Activated CD4-positive, alpha-beta T cell treated with anti-CD3 and anti-CD28 coated beads, Interleukin-2, amount 10 ng/mL, durations not matched to agents 7 days and 5 days (primary cell): ENCODE measurements at regions not wholly inside any gene's neighbourhood (a gene's known extent, or its start where the extent isn't known, plus 50 kb on each side); places are given as distances from the start of the nearest gene placed in this dataset.

Experiments used
- CTCF ChIA-PET: fragments of 350-600 bp; sonication (Branson Sonifier 250); formaldehyde crosslinking; loops from one replicate; lab custom pipeline; 2021; ENCODE audit warnings: antibody characterized with exemption; lab: Charles Lee
- POLR2A ChIA-PET: fragments of 350-600 bp; sonication (Branson Sonifier 250); formaldehyde crosslinking; loops from one replicate; lab custom pipeline; 2021; ENCODE audit warnings: antibody characterized with exemption; lab: Charles Lee
- DNase-seq: peaks from one replicate; pipeline ENCODE4 v3.0.0-alpha.2; 2020
- H3K27ac Mint-ChIP-seq: one replicate; pipeline ENCODE4 v1.8.0; 2021; ENCODE audit warnings: mild to moderate bottlenecking, moderate library complexity, mixed read lengths
- H3K27me3 Mint-ChIP-seq: one replicate; pipeline ENCODE4 v1.8.0; 2021; ENCODE audit warnings: mixed read lengths
- H3K36me3 Mint-ChIP-seq: one replicate; pipeline ENCODE4 v1.8.0; 2021; ENCODE audit warnings: low read depth, mixed read lengths
- H3K4me1 Mint-ChIP-seq: one replicate; pipeline ENCODE4 v1.8.0; 2021; ENCODE audit warnings: mixed read lengths
- H3K4me3 Mint-ChIP-seq: one replicate; pipeline ENCODE4 v1.8.0; 2021; ENCODE audit warnings: mild to moderate bottlenecking, moderate library complexity, mixed read lengths
- H3K9me3 Mint-ChIP-seq: one replicate; pipeline ENCODE4 v1.8.0; 2021; ENCODE audit warnings: mixed read lengths

- DNase-seq, result no peak
- Mint-ChIP-seq H3K36me3 (no peaks in the 10 kb centered on the region), H3K4me1 (peaks cover 25% of the 10 kb centered on the region), H3K27me3 (peaks cover 3% of the 10 kb centered on the region), H3K9me3 (no peaks in the 10 kb centered on the region), H3K27ac (no peak overlapping the region), H3K4me3 (no peak overlapping the region)
- CTCF ChIA-PET, result interaction anchor here (1.8 to 2.3 kb wide), 2 partner anchors 10 to 84 kb away, joined by 3 to 6 read pairs; no protein-coding TSS in a partner anchor
- POLR2A ChIA-PET, result no interaction called here
These were observed 50.3 kb upstream of the GADD45G start for GRCh38 chr9:89554307-89555035.

GRCh38 chr9:89553451-89554010 is 51.3 kb upstream of the GADD45G start:
- Mint-ChIP-seq H3K27ac (no peak overlapping the region), H3K4me3 (no peak overlapping the region), H3K9me3 (no peaks in the 10 kb centered on the region), H3K27me3 (peaks cover 3% of the 10 kb centered on the region), H3K36me3 (no peaks in the 10 kb centered on the region), H3K4me1 (peaks cover 33% of the 10 kb centered on the region)
- ChIA-PET CTCF (interaction anchor here (1.1 kb wide), 1 partner anchor 108 kb away, joined by 4 read pairs; no protein-coding TSS in a partner anchor), POLR2A (no interaction called here)
- DNase-seq, result no peak

- Mint-ChIP-seq H3K4me1 (peaks cover 21% of the 10 kb centered on the region), H3K9me3 (peaks cover 9% of the 10 kb centered on the region), H3K4me3 (no peak overlapping the region), H3K27me3 (peaks cover 3% of the 10 kb centered on the region), H3K27ac (no peak overlapping the region), H3K36me3 (peaks cover 9% of the 10 kb centered on the region)
- ChIA-PET CTCF (interaction anchor here (0.6 to 3.3 kb wide), 11 partner anchors 9 to 753 kb away, joined by 3 to 42 read pairs (median 6); no protein-coding TSS in a partner anchor), POLR2A (interaction anchor here (0.6 kb wide), 1 partner anchor 121 kb away, joined by 3 read pairs; no protein-coding TSS in a partner anchor)
- DNase-seq, result no peak
These were observed 52.5 kb upstream of the SEMA4D start for GRCh38 chr9:89550346-89550927.

- Mint-ChIP-seq H3K4me3 (no peak overlapping the region), H3K27me3 (peaks cover 3% of the 10 kb centered on the region), H3K9me3 (peaks cover 15% of the 10 kb centered on the region), H3K36me3 (peaks cover 15% of the 10 kb centered on the region), H3K4me1 (peaks cover 17% of the 10 kb centered on the region), H3K27ac (peak overlapping the region; percentile 76)
- ChIA-PET CTCF (interaction anchor here (0.6 to 3.3 kb wide), 72 partner anchors 8 to 1530 kb away, joined by 3 to 42 read pairs (median 5); partner anchors contain the start of gene SECISBP2), POLR2A (interaction anchor here (0.9 kb wide), 1 partner anchor 169 kb away, joined by 3 read pairs; no protein-coding TSS in a partner anchor)
- DNase-seq, result peak; percentile 86
These were observed 51.2 kb upstream of the SEMA4D start for GRCh38 chr9:89549031-89549644.

GRCh38 chr9:89548071-89548638 is 50.2 kb upstream of the SEMA4D start:
- H3K9me3 Mint-ChIP-seq, result peaks cover 15% of the 10 kb centered on the region
- H3K4me3 Mint-ChIP-seq, result no peak overlapping the region
- ChIA-PET POLR2A (interaction anchor here (0.9 kb wide), 1 partner anchor 168 kb away, joined by 3 read pairs; no protein-coding TSS in a partner anchor), CTCF (interaction anchor here (0.5 to 3.3 kb wide), 65 partner anchors 8 to 1238 kb away, joined by 3 to 42 read pairs (median 5); partner anchors contain the start of gene SECISBP2)
- peaks cover 17% of the 10 kb centered on the region for H3K36me3 Mint-ChIP-seq
- peak overlapping the region; percentile 76 for H3K27ac Mint-ChIP-seq
- DNase-seq, result no peak
- peaks cover 22% of the 10 kb centered on the region for H3K4me1 Mint-ChIP-seq
- peaks cover 3% of the 10 kb centered on the region for H3K27me3 Mint-ChIP-seq
